KBM-7 (cell line): ENCODE measurements at regions not wholly inside any gene's neighbourhood (a gene's known extent, or its start where the extent isn't known, plus 50 kb on each side); places are given as distances from the start of the nearest gene placed in this dataset.
A peak's percentile ranks its signal among the peaks of the same experiment; 100 is the strongest.
"Not testable (repeated sequence)": the region's sequence is repeated elsewhere in the genome, so short reads cannot be mapped to it uniquely, and the experiment has no call there.

Experiments
- DNase-seq: peaks from one replicate; pipeline ENCODE4 v3.0.0-alpha.2; 2015
- in situ Hi-C: fragments of 300-500 bp; cut with MboI; formaldehyde crosslinking; loops from 2 replicates; pipeline ENCODE4 v1.14.3; 2020; ENCODE audit warnings: low sequenced_read_pairs, low pct_unique_long_range_greater_than_20kb, mixed read lengths

DNA sequence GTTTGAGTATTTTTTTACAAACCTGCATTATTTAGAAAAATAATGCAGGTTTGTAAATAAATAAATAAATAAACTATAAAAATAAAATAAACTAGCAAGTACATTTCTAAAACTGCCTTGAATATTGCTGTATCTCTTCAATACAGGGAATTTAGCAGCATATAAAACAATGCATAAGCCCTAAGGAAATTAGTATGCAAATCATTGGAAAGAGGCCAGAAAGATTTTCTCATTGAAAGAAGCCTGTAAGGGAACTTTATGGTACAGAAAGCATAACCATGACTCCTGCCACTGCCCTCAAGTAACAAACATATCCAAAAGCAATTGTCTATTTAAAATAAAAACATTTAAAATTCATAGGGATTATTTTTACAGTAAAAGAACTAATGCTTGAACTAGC lies 387.3 kb downstream of the HINT1 start:
- in situ Hi-C loops: no loop called here
- DNase-seq: no peak

DNA sequence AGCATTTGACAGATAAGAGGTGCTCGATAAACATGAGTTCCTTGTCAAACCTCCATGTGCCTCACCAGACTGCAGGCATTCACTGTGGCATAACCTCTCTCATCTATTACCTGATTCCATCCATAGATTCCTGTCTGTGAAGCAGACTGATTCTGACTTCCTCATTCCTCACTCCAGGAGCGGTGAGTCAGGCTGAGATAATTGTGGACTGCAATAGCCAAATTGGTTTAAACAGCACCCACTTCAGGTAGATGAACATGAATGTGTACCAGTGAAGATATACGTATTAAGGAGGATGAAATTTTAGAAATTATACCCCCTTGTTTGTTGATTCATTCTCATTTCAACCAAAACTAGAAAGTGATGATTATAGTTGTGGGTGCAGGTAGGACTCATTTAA lies 391.2 kb downstream of the HINT1 start:
- DNase-seq: peak; percentile 6

DNA sequence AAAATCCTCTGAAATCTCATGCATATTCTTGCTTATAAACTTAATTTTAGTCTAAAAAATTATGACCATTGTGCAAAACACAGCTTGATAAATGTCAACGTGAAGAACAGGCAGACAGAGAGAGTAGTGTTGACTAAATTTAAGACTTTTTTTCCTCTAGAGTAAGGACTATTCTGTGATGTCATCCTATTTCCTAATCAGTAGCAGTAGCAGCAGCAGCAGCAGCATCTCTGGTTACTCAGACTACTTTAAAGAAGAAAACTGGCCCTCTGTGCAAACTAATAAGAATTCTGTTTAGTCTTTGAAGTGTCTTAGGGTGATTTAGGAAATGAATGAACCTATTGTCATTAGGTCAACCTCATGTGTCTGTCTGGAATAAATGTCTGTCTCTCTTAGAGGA lies 403.0 kb downstream of the HINT1 start:
- no peak for DNase-seq
- in situ Hi-C loops: no loop called here

More for the DNA sequence above, 391.2 kb downstream of the HINT1 start:
- in situ Hi-C loops: no loop called here

DNA sequence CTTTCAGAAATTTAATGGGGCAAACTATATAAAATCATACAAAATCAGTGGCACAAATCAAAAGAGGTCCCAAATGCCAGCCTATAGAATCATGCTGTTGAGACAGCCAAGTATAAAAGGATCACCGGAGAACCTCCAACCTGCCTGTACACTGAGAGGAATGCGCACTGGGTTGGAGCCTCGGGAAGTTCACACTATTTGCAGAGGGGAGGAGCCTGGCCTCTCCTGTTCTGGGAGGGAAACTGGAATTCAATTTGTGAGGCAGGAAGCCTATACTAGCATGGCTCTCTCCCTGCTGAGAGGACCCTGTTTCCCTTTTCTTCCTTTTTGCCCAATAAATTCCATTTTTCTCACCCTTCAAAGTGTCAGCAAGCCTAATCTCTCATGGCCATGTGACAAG lies 406.0 kb downstream of the HINT1 start:
- no peak for DNase-seq

DNA sequence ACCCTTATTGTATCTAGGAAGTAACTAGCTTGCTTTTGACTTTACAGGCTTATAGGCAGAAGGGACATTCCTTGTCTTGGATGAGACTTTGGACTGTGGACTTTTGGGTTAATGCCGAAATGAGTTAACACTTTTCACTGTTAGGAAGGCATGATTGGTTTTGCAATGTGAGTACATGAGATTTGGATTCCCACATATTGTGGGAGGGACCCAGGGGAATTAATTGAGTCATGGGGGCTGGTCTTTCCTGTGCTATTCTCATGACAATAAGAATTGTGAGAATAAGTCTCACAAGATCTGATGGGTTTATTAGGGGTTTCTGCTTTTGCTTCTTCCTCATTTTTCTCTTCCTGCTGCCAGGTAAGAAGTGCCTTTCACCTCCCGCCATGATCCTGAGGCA lies 417.5 kb downstream of the HINT1 start:
- DNase-seq: no peak
- in situ Hi-C loops: no loop called here

More for the DNA sequence above, 406.0 kb downstream of the HINT1 start:
- in situ Hi-C loops: no loop called here

DNA sequence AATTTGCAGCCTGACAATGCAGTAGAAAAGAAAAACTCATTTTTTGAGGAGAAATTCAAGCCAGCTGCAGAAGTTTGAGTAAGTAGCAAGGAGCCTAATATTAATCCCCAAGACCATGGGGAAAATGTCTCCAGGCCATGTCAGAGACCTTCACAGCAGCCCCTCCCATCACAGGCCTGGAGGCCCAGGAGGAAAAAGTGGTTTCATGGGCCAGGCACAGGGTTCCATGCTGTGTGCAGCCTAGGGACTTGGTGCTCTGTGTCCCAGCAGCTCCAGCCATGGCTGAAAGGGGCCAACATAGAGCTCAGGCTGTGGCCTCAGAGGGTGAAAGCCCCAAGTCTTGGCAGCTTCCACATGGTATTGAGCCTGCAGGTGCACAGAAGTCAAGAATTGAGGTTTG lies 418.4 kb downstream of the HINT1 start:
- DNase-seq, in situ Hi-C loops: not testable (repeated sequence)

DNA sequence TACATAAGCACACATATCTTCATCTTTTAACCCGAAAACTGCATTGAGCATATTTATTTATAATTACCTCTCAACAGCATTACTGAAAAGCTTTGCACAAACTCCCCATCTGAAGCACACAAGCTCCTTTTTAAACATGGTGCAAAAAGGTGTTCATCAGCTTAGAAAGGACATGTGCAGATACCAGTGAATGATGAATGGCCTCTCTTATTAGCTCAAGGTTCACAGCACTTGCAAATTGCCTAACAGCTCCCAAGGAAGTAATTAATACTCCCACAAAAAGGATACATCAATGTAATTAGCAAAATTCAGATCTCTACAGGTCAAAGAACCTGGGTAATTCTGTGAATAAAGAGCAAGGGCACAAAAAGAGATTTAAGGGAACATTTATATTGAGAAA lies 422.0 kb downstream of the HINT1 start:
- in situ Hi-C loops: no loop called here
- DNase-seq: no peak

DNA sequence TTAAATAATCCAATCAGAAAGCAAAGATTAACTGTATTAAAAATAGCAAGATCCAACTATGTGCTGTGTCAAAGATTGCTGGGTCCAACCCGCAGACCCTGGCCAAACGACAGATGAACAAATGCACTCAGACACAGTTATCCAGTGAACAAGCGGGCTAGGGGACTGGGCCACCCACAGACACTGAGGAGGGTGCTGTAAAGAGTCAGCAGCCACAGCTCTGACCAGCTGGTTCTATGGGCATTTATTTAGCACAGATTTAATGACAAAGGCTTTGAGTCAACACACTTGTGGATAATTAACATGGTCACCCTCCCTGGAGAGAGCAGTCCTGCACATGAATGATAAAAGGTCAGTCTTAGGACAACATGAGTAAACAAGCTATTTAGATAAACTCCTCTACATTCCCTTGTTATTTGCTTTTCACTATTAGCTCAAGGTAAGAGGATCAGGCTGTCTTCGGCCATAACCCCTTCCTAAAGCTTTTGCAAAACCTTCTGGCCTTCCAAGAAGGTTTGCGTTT lies 424.9 kb downstream of the HINT1 start:
- no peak for DNase-seq
- in situ Hi-C loops: no loop called here

DNA sequence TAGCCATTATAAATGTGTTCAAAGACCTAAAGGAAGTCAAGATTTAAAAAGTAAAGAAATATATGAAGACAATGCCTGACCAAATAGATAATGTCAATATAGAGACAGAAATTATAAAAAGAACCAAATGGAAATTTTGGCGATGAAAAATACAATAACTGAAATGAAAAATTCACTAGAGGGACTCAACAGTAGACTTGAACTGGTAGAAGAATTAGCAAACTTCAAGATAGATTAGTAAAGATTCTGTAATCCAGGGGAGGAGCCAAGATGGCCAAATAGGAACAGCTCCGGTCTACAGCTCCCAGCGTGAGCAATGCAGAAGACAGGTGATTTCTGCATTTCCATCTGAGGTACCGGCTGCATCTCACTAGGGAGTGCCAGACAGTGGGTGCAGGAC lies 433.2 kb downstream of the HINT1 start:
- no peak for DNase-seq
- in situ Hi-C loops: no loop called here

DNA sequence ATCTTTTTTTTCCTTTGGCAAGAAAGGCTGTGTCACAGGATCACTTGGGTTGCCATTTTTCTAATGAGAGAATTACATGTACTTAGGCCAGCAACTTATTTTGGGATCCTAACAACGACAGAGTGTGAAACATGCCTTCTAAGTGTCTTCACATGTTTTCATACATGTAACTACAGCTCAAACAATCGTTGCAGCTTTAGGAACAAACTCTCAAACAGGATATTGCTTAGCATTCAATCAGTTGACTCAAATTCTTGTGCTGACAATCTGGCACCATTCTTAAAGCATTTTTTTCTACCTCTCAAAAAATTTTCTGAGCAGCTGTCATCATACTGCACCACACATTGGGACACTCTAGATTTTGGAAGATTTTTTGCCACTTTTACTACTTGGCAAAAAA lies 435.5 kb downstream of the HINT1 start:
- in situ Hi-C loops: no loop called here
- DNase-seq: no peak

DNA sequence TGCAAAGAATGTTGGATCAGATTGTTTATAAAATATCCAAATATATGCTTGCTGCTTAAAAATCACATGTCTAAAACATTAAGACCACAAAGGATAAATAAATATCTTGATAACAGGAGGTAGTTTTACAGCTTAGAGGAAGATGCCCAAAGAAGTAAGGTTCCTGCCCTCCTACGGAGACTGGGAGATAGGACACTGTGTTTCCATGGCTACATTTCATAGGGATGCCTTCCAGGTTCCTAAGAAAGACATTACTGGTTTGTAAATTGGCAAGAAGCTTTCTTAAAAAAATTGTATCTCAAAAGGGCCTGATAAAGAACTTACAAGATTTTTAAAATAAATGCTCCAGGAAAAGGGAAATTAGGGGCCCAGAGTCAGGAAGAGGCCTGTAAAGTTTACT lies 437.2 kb downstream of the HINT1 start:
- in situ Hi-C loops: no loop called here

DNA sequence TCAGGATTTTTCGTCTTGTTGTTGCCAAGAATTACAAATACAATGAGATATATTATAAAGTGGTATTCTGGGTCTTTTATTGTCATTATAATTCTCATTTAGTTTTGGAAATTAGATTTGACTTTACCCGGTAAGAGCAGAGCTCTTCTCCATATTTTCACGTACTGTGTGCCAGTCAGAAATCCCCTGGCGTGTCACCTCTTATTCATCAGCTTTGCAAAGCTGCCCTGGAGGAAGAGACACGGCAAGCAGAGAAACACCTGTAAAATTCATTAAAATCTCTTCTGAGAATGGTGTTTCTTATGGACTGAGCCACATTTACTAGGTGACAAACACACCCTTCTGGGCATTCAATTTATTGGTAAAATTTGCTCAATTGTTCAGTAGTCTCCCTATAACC lies 440.4 kb downstream of the HINT1 start:
- DNase-seq: no peak
- in situ Hi-C loops: no loop called here

More for the DNA sequence above, 437.2 kb downstream of the HINT1 start:
- DNase-seq: no peak

DNA sequence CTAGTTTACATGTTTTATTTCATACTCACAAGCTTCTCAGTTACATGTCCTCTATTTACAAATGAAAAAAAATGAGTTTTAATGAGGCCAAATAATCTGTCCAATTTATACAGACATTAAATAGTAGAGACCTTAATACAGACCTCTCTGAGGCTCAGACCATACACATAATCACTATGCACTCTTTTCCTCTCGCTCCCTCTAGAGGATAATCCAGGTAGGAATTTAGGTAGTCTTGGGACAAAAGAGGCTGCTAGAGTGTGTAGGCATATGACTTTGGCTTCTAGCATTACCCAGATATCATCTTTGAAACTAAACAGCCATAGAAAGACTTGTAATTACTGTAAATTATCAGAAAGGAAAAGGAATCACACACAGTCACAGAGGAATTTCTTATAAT lies 444.7 kb downstream of the HINT1 start:
- peak; percentile 73 for DNase-seq

DNA sequence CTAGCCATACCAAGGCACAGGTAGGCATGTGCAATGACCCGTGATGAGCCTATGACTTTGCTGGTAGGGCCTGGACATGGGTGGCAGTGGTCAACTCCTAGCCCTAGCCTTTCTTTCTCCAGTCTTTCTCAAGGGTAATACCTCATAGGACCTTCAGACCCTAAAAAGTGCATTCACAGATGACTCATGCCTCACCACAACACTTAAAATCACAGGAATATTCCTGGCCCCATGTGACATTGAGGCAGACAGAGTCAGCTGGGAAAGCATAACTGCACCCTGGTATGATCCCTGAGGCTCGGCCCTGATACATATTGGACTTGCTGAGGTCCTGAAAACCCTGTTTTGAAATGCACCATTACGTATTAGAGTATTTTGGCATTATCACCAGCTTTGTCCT lies 449.5 kb downstream of the HINT1 start:
- in situ Hi-C loops: no loop called here
- DNase-seq: no peak

More for the DNA sequence above, 444.7 kb downstream of the HINT1 start:
- in situ Hi-C loops: no loop called here

DNA sequence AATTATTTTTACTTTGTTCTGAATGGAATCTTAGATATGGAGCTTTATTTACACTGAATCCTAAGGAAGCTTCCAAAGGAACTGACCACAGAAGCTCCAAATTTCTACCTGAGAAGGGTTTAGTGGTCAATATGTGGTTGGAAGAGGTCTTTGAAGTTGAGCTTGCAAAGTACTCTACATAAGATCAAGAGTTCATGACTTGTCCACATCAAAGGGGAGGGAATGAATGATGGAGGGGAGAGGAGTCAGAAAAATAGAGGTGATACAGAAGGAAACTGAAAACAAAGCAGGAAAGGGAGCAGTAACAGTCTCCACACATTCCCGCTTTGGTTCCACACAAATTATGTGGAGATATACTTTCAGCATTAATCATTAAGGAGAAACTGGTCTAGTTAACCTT lies 450.9 kb downstream of the HINT1 start:
- in situ Hi-C loops: no loop called here
- DNase-seq: no peak

DNA sequence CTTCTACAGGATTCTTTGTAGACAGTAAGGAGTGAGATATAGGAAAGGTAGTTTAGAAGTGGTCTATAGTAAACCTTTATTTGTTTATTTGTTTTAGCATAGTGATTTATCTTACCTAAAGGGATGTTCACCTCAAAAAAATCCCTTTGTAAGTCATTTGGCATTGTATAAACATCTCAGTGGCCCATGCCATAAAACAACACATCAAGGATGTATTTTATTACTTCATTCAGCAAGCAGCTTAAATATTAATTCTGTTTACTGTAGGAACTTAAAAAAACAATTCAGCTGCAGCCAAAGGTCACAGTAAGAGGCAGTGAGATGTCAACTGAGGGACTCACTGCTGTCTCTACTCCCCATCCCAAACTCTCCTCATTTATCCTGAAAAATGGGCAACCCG lies 452.7 kb downstream of the HINT1 start:
- in situ Hi-C loops: no loop called here
- DNase-seq: no peak

DNA sequence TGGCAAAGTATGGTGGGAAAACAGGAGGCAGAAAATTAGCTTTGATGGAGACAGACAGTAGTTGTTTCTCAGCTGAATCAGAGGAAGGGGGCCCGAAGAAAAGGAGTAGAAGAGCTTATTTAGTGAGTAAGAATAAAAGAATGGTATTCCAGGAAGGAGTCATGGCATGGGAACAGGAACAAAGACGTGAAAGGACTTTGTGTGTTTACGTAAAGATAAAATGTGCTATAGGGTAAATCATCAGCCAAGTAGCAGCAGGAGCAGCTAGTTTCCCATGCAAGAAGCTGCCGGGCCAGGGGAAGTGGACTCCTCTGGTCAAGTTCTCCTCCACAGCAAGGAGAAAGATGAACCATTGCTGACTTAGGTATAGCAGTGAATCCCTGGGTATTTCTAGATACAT lies 454.5 kb downstream of the HINT1 start:
- in situ Hi-C loops: no loop called here

DNA sequence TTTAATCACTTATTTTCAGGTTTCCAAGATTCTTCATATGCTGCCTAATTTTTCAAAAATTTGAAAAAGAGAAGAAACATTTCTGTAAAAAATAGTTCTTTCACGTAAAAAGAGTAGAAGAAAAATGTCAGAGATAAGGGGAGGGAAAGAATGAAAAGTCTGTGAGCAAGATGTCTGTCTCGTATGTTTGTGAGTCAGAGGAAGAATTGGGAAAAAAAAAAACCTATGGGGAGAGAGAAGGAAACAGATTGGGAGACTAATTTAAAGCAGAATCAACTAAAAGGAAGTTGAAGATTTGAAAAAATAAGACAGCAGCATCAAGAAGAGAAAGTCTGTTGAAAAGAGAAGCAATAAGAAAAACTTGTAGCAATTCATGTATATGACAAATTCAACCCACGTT lies 456.3 kb downstream of the HINT1 start:
- in situ Hi-C loops: no loop called here
- no peak for DNase-seq

More for the DNA sequence above, 454.5 kb downstream of the HINT1 start:
- no peak for DNase-seq

DNA sequence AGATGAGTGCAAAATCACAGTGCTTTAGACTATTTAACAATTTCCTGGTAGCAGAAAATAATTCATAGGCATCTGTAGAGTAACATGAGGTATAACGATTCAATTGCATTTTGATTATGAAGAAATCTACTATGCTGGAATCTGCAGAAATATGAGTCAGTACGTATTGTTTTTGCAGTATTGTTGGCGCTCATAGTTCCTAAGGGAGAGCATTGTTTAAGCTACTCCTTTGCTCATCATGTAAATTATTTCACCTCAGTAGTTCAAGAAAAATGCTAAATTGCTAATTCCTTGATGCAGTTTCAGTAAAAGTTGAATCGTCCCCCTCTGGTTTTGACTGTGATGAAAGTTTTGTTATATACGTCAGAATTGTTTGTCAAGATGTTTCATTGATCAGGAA lies 458.4 kb downstream of the HINT1 start:
- in situ Hi-C loops: no loop called here
- DNase-seq: no peak

DNA sequence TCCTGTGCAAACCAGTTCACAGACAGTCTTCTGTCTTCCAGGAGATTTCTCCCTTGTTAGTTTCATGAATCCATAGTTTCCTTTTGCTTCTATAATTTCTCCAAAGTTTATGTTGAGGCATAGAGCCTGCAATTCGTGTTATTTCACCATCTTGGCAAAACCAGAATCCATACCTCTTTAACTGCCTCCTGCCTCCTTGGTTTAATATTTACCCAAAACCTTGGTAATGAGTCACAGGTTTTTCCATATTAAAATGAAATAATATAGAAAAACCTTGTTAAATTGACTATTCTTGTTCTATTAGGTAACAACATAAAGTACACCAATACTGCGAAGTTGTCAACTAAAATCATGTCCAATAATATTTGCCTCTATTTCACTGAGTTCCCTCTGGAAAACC lies 459.7 kb downstream of the HINT1 start:
- in situ Hi-C loops: no loop called here
- DNase-seq: no peak

DNA sequence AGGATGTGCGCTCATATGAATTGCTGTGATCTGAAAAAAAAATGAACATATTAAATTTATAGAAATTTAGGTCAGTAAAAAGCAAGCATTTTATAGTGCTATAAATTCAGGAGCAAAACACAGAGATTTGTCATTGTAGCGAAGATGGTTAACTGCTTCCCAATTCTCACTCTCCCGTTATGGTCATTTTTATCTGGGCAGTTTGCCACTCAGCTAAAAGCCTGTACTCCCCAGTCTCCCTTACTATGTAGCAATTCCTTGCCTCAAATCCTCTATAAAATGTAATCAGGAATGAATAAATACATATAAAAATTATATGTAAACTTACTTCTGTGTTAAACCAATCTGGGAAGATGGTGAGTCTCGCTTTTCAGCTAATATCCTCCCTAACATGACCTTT lies 471.5 kb downstream of the HINT1 start:
- no peak for DNase-seq
- in situ Hi-C loops: no loop called here

DNA sequence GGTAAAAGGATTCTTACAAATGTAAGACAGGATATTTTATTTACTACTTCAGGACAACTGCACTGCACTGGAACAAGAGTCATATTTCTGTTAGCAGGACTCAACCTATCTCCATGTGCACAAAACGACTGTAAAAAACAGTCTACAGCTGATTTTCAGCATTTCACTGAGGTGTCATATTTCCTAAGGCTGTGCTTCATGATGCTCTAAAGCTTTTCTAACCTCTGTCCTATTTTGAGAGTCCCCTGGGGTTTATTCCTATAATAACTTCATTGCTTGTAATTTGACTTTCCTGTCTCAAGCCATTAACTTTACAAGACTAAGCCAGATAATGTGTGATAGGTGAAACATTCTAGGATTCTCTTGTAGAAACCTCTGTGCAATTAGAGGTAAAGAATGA lies 472.3 kb downstream of the HINT1 start:
- DNase-seq: no peak
- in situ Hi-C loops: no loop called here
